ENCODE measurements at regions not wholly inside any gene's neighbourhood (a gene's known extent, or its start where the extent isn't known, plus 50 kb on each side); places are given as distances from the start of the nearest gene placed in this dataset.
A peak's percentile ranks its signal among the peaks of the same experiment; 100 is the strongest.
"Not testable (repeated sequence)": the region's sequence is repeated elsewhere in the genome, so short reads cannot be mapped to it uniquely, and the experiment has no call there.

GRCh38 chr1:195849180-195849579 is 759.1 kb downstream of the KCNT2 start:
- Histone ChIP-seq H3K9me3 (ENCODE audit: low read depth) (no peaks in the 10 kb centered on the region), H4K20me1 (ENCODE audit: insufficient read depth, poor library complexity, severe bottlenecking) (no peaks in the 10 kb centered on the region), H3K36me3 (replicated peaks; ENCODE audit: insufficient read depth, low read depth) (no peaks in the 10 kb centered on the region), H3K4me3 (no peak overlapping the region), H2AFZ (no peak overlapping the region), H3K9me2 (replicated peaks; ENCODE audit: insufficient read depth) (no peaks in the 10 kb centered on the region), H3K4me2 (no peak overlapping the region), H3K4me1 (ENCODE audit: insufficient read depth) (no peaks in the 10 kb centered on the region), H3K27ac (no peak overlapping the region), H3K79me2 (no peaks in the 10 kb centered on the region), H3K27me3 (no peaks in the 10 kb centered on the region)
- WGBS (ENCODE audit: low lambda C conversion rate, missing lambda C conversion rate) = 63% methylated on average over 1 of the region's 1 CpG
- TF ChIP-seq EZH2 (IDR thresholded peaks at IDR 0.05; ENCODE audit: borderline replicate concordance) (no peak), CTCF (IDR thresholded peaks at IDR 0.05; ENCODE audit: poor library complexity) (no peak), EZH2phosphoT487 (IDR thresholded peaks at IDR 0.05; ENCODE audit: low read depth, severe bottlenecking, unreplicated experiment) (no peak)
- DNase-seq (ENCODE audit: low spot score) = no peak

- not testable (repeated sequence) for H3K4me1 ChIP-seq (ENCODE audit: insufficient read depth); DNase-seq (ENCODE audit: low spot score); H3K27ac ChIP-seq; H3K4me3 ChIP-seq; H3K9me2 ChIP-seq (replicated peaks; ENCODE audit: insufficient read depth); H4K20me1 ChIP-seq (ENCODE audit: insufficient read depth, poor library complexity, severe bottlenecking); H3K36me3 ChIP-seq (replicated peaks; ENCODE audit: insufficient read depth, low read depth); H3K27me3 ChIP-seq; H3K79me2 ChIP-seq; H3K9me3 ChIP-seq (ENCODE audit: low read depth)
- Histone ChIP-seq H2AFZ (peak overlapping the region; percentile 34), H3K4me2 (peak overlapping the region; percentile 53)
- WGBS (ENCODE audit: low lambda C conversion rate, missing lambda C conversion rate) = 26% methylated on average over 17 of the region's 19 CpGs
Observed at GRCh38 chr1:195847957-195848875, 760.0 kb downstream of the KCNT2 start.

GRCh38 chr1:195831789-195832188 is 776.5 kb downstream of the KCNT2 start:
- Histone ChIP-seq H3K4me2 (no peak overlapping the region), H3K4me1 (ENCODE audit: insufficient read depth) (no peaks in the 10 kb centered on the region), H2AFZ (no peak overlapping the region), H3K79me2 (no peaks in the 10 kb centered on the region), H3K4me3 (no peak overlapping the region), H3K36me3 (replicated peaks; ENCODE audit: insufficient read depth, low read depth) (no peaks in the 10 kb centered on the region), H3K27ac (no peak overlapping the region), H3K9me2 (replicated peaks; ENCODE audit: insufficient read depth) (no peaks in the 10 kb centered on the region), H3K9me3 (ENCODE audit: low read depth) (no peaks in the 10 kb centered on the region), H3K27me3 (no peaks in the 10 kb centered on the region), H4K20me1 (ENCODE audit: insufficient read depth, poor library complexity, severe bottlenecking) (no peaks in the 10 kb centered on the region)
- DNase-seq (ENCODE audit: low spot score) = no peak
- WGBS (ENCODE audit: low lambda C conversion rate, missing lambda C conversion rate) = 82% methylated on average over 4 of the region's 4 CpGs
- no peak for TF ChIP-seq EZH2phosphoT487 (IDR thresholded peaks at IDR 0.05; ENCODE audit: low read depth, severe bottlenecking, unreplicated experiment)
- no peak for TF ChIP-seq CTCF (IDR thresholded peaks at IDR 0.05; ENCODE audit: poor library complexity)
- no peak for TF ChIP-seq EZH2 (IDR thresholded peaks at IDR 0.05; ENCODE audit: borderline replicate concordance)

GRCh38 chr1:195828325-195828724 is 779.9 kb downstream of the KCNT2 start:
- Histone ChIP-seq H3K27ac (no peak overlapping the region), H3K27me3 (no peaks in the 10 kb centered on the region), H3K4me3 (no peak overlapping the region), H3K36me3 (replicated peaks; ENCODE audit: insufficient read depth, low read depth) (no peaks in the 10 kb centered on the region), H2AFZ (no peak overlapping the region), H3K4me2 (no peak overlapping the region), H3K9me3 (ENCODE audit: low read depth) (no peaks in the 10 kb centered on the region), H3K9me2 (replicated peaks; ENCODE audit: insufficient read depth) (no peaks in the 10 kb centered on the region), H4K20me1 (ENCODE audit: insufficient read depth, poor library complexity, severe bottlenecking) (no peaks in the 10 kb centered on the region), H3K4me1 (ENCODE audit: insufficient read depth) (no peaks in the 10 kb centered on the region), H3K79me2 (no peaks in the 10 kb centered on the region)
- no peak for DNase-seq (ENCODE audit: low spot score)
- TF ChIP-seq EZH2phosphoT487 (IDR thresholded peaks at IDR 0.05; ENCODE audit: low read depth, severe bottlenecking, unreplicated experiment) (no peak), EZH2 (IDR thresholded peaks at IDR 0.05; ENCODE audit: borderline replicate concordance) (no peak), CTCF (IDR thresholded peaks at IDR 0.05; ENCODE audit: poor library complexity) (no peak)
